ENCODE measurements at regions not wholly inside any gene's neighbourhood (a gene's known extent, or its start where the extent isn't known, plus 50 kb on each side); places are given as distances from the start of the nearest gene placed in this dataset.
"Not testable (repeated sequence)": the region's sequence is repeated elsewhere in the genome, so short reads cannot be mapped to it uniquely, and the experiment has no call there.

- H3K4me1 Mint-ChIP-seq, result no peaks in the 10 kb centered on the region
- no peak for TF ChIP-seq CTCF (IDR thresholded peaks at IDR 0.05)
- TF ChIP-seq EZH2 (IDR thresholded peaks at IDR 0.05; ENCODE audit: borderline replicate concordance, insufficient read depth, low read depth, low read length, poor library complexity, severe bottlenecking), result no peak
- H3K27me3 ChIP-seq (replicated peaks in 1 of 4; ENCODE audit: control extremely low read depth in 1 of 4, control insufficient read depth in 3 of 4, insufficient read depth in 4 of 4, low read length in 3 of 4), result no peaks in the 10 kb centered on the region
- no peaks in the 10 kb centered on the region for H3K36me3 ChIP-seq (replicated peaks in 1 of 2; ENCODE audit: control extremely low read depth in 1 of 2, control insufficient read depth in 1 of 2, extremely low read depth in 1 of 2, insufficient read depth in 2 of 2, low read length in 1 of 2)
- H4K20me1 ChIP-seq (ENCODE audit: control insufficient read depth, insufficient read depth, low read length, poor library complexity, severe bottlenecking), result no peaks in the 10 kb centered on the region
- no peak overlapping the region for H3K4me3 Mint-ChIP-seq
- H3K27ac ChIP-seq (ENCODE audit: low read length in 2 of 2), result no peak overlapping the region
- ATAC-seq (ENCODE audit: low read depth), result no peak
- no peak overlapping the region for H3K4me2 ChIP-seq (replicated peaks; ENCODE audit: low read depth, low read length, poor library complexity, severe bottlenecking)
- no peak overlapping the region for H3K27ac Mint-ChIP-seq
- ChIA-PET CTCF (no interaction called here), POLR2A (no interaction called here)
- H3K79me2 ChIP-seq (ENCODE audit: control insufficient read depth, insufficient read depth, low read length), result no peaks in the 10 kb centered on the region
- H3K27me3 Mint-ChIP-seq, result no peaks in the 10 kb centered on the region
- H2AFZ ChIP-seq (ENCODE audit: insufficient read depth, low read depth, low read length, poor library complexity, severe bottlenecking), result no peak overlapping the region
- DNase-seq, result no peak
- no peaks in the 10 kb centered on the region for H3K9me3 ChIP-seq (ENCODE audit: control extremely low read depth in 1 of 3, control insufficient read depth in 2 of 3, insufficient read depth in 1 of 3, low read length in 2 of 3)
- H3K4me3 ChIP-seq (ENCODE audit: control extremely low read depth in 1 of 5, extremely low read depth in 1 of 5, insufficient read depth in 1 of 5, low read depth in 2 of 5, low read length in 4 of 5), result no peak overlapping the region
- peaks cover 3% of the 10 kb centered on the region for H3K9me3 Mint-ChIP-seq (ENCODE audit: insufficient read depth)
- 90% methylated on average over 4 of the region's 7 CpGs for WGBS (ENCODE audit: insufficient coverage)
- intact Hi-C loops (cut with micrococcal nuclease), result no loop called here
- no peaks in the 10 kb centered on the region for H3K4me1 ChIP-seq (ENCODE audit: control insufficient read depth in 2 of 2, insufficient read depth in 2 of 2, low read length in 2 of 2)
- H3K9ac ChIP-seq (ENCODE audit: low read length), result no peak overlapping the region
Measured at GRCh38 chr1:105087506-105087905, 1337.8 kb downstream of the AMY1C start.

- H3K4me3 ChIP-seq (ENCODE audit: control extremely low read depth in 1 of 5, extremely low read depth in 1 of 5, insufficient read depth in 1 of 5, low read depth in 2 of 5, low read length in 4 of 5), result no peak overlapping the region
- no peaks in the 10 kb centered on the region for H4K20me1 ChIP-seq (ENCODE audit: control insufficient read depth, insufficient read depth, low read length, poor library complexity, severe bottlenecking)
- no peak overlapping the region for H3K9ac ChIP-seq (ENCODE audit: low read length)
- no peaks in the 10 kb centered on the region for H3K27me3 ChIP-seq (replicated peaks in 1 of 4; ENCODE audit: control extremely low read depth in 1 of 4, control insufficient read depth in 3 of 4, insufficient read depth in 4 of 4, low read length in 3 of 4)
- no peak overlapping the region for H3K27ac Mint-ChIP-seq
- H3K4me1 Mint-ChIP-seq, result no peaks in the 10 kb centered on the region
- ATAC-seq (ENCODE audit: low read depth) (no peak), DNase-seq (no peak)
- H3K4me3 Mint-ChIP-seq, result no peak overlapping the region
- TF ChIP-seq EZH2 (IDR thresholded peaks at IDR 0.05; ENCODE audit: borderline replicate concordance, insufficient read depth, low read depth, low read length, poor library complexity, severe bottlenecking) (no peak), CTCF (IDR thresholded peaks at IDR 0.05) (no peak)
- H3K27me3 Mint-ChIP-seq, result no peaks in the 10 kb centered on the region
- H3K4me1 ChIP-seq (ENCODE audit: control insufficient read depth in 2 of 2, insufficient read depth in 2 of 2, low read length in 2 of 2), result no peaks in the 10 kb centered on the region
- H3K9me3 Mint-ChIP-seq (ENCODE audit: insufficient read depth), result peaks cover 4% of the 10 kb centered on the region
- H2AFZ ChIP-seq (ENCODE audit: insufficient read depth, low read depth, low read length, poor library complexity, severe bottlenecking), result no peak overlapping the region
- H3K27ac ChIP-seq (ENCODE audit: low read length in 2 of 2), result no peak overlapping the region
- WGBS (ENCODE audit: insufficient coverage), result no CpG with 5 or more reads among the region's 1 CpG
- intact Hi-C loops (cut with micrococcal nuclease), result no loop called here
- CTCF ChIA-PET, result no interaction called here
- H3K9me3 ChIP-seq (ENCODE audit: control extremely low read depth in 1 of 3, control insufficient read depth in 2 of 3, insufficient read depth in 1 of 3, low read length in 2 of 3), result no peaks in the 10 kb centered on the region
- H3K79me2 ChIP-seq (ENCODE audit: control insufficient read depth, insufficient read depth, low read length), result no peaks in the 10 kb centered on the region
- POLR2A ChIA-PET, result no interaction called here
- no peaks in the 10 kb centered on the region for H3K36me3 ChIP-seq (replicated peaks in 1 of 2; ENCODE audit: control extremely low read depth in 1 of 2, control insufficient read depth in 1 of 2, extremely low read depth in 1 of 2, insufficient read depth in 2 of 2, low read length in 1 of 2)
- no peak overlapping the region for H3K4me2 ChIP-seq (replicated peaks; ENCODE audit: low read depth, low read length, poor library complexity, severe bottlenecking)
Measured at GRCh38 chr1:105088166-105088565, 1338.5 kb downstream of the AMY1C start.

- POLR2A ChIA-PET; H3K27me3 Mint-ChIP-seq; H3K4me2 ChIP-seq (replicated peaks; ENCODE audit: low read depth, low read length, poor library complexity, severe bottlenecking); DNase-seq; intact Hi-C loops (cut with micrococcal nuclease); H4K20me1 ChIP-seq (ENCODE audit: control insufficient read depth, insufficient read depth, low read length, poor library complexity, severe bottlenecking); CTCF ChIA-PET; H3K79me2 ChIP-seq (ENCODE audit: control insufficient read depth, insufficient read depth, low read length); H3K4me3 Mint-ChIP-seq; H2AFZ ChIP-seq (ENCODE audit: insufficient read depth, low read depth, low read length, poor library complexity, severe bottlenecking); H3K9me3 ChIP-seq (ENCODE audit: control extremely low read depth in 1 of 3, control insufficient read depth in 2 of 3, insufficient read depth in 1 of 3, low read length in 2 of 3); H3K9ac ChIP-seq (ENCODE audit: low read length); ATAC-seq (ENCODE audit: low read depth); H3K4me1 ChIP-seq (ENCODE audit: control insufficient read depth in 2 of 2, insufficient read depth in 2 of 2, low read length in 2 of 2); H3K27ac Mint-ChIP-seq; H3K9me3 Mint-ChIP-seq (ENCODE audit: insufficient read depth); H3K27me3 ChIP-seq (replicated peaks in 1 of 4; ENCODE audit: control extremely low read depth in 1 of 4, control insufficient read depth in 3 of 4, insufficient read depth in 4 of 4, low read length in 3 of 4); H3K4me1 Mint-ChIP-seq; H3K4me3 ChIP-seq (ENCODE audit: control extremely low read depth in 1 of 5, extremely low read depth in 1 of 5, insufficient read depth in 1 of 5, low read depth in 2 of 5, low read length in 4 of 5); H3K36me3 ChIP-seq (replicated peaks in 1 of 2; ENCODE audit: control extremely low read depth in 1 of 2, control insufficient read depth in 1 of 2, extremely low read depth in 1 of 2, insufficient read depth in 2 of 2, low read length in 1 of 2); H3K27ac ChIP-seq (ENCODE audit: low read length in 2 of 2): not testable (repeated sequence)
- WGBS (ENCODE audit: insufficient coverage), result 100% methylated on average over 1 of the region's 1 CpG
Measured at GRCh38 chr1:105093893-105094292, 1344.2 kb downstream of the AMY1C start.
